Lower leg skin (tissue), 3 donors: ENCODE measurements at regions not wholly inside any gene's neighbourhood (a gene's known extent, or its start where the extent isn't known, plus 50 kb on each side); places are given as distances from the start of the nearest gene placed in this dataset.

Experiments
- CTCF ChIP-seq, 3 donors: fragments of 450-650 bp; IDR thresholded peaks; one replicate each; pipeline ENCODE4 v1.5.1; 2016; ENCODE audit warnings: antibody characterized with exemption in 3 of 3, mild to moderate bottlenecking in 3 of 3, moderate library complexity in 2 of 3
- POLR2A ChIP-seq, 2 donors: fragments of 450-650 bp; IDR thresholded peaks; one replicate each; pipeline ENCODE4 v1.6.1; 2016 to 2017; ENCODE audit warnings: antibody characterized with exemption in 2 of 2, mild to moderate bottlenecking in 1 of 2, moderate library complexity in 1 of 2

GRCh38 chr6:145245119-145245518 is 490.2 kb downstream of the EPM2A start:
- TF ChIP-seq CTCF (IDR thresholded peaks at IDR 0.05) (no peak), POLR2A (IDR thresholded peaks at IDR 0.05) (no peak)
